Activated naive CD8-positive, alpha-beta T cell treated with anti-CD3 and anti-CD28 coated beads, Interleukin-2, amount 10 ng/mL, durations not matched to agents 7 days and 5 days (primary cell): ENCODE measurements at regions not wholly inside any gene's neighbourhood (a gene's known extent, or its start where the extent isn't known, plus 50 kb on each side); places are given as distances from the start of the nearest gene placed in this dataset.

Experiments
- ATAC-seq: fragments of 150-1000 bp; cut with Tn5 transposase; one replicate; pipeline ENCODE4 v1.10.0; 2021; ENCODE audit warnings: low read depth, moderate library complexity
- POLR2A ChIA-PET: fragments of 350-600 bp; sonication (Branson Sonifier 250); formaldehyde crosslinking; loops from one replicate; lab custom pipeline; 2021; ENCODE audit warnings: antibody characterized with exemption; lab: Charles Lee
- DNase-seq: peaks from one replicate; pipeline ENCODE4 v3.0.0; 2021
- H3K27ac Mint-ChIP-seq: one replicate; pipeline ENCODE4 v1.8.0; 2022; ENCODE audit warnings: mild to moderate bottlenecking, mixed read lengths
- H3K27me3 Mint-ChIP-seq: one replicate; pipeline ENCODE4 v1.8.0; 2022; ENCODE audit warnings: mild to moderate bottlenecking, moderate library complexity, mixed read lengths
- H3K36me3 Mint-ChIP-seq: one replicate; pipeline ENCODE4 v1.8.0; 2021; ENCODE audit warnings: mild to moderate bottlenecking, mixed read lengths
- H3K4me1 Mint-ChIP-seq: one replicate; pipeline ENCODE4 v1.8.0; 2021; ENCODE audit warnings: mixed read lengths
- H3K4me3 Mint-ChIP-seq: one replicate; pipeline ENCODE4 v1.8.0; 2022; ENCODE audit warnings: mild to moderate bottlenecking, moderate library complexity, mixed read lengths
- H3K9me3 Mint-ChIP-seq: one replicate; pipeline ENCODE4 v1.8.0; 2021; ENCODE audit warnings: mixed read lengths

DNA sequence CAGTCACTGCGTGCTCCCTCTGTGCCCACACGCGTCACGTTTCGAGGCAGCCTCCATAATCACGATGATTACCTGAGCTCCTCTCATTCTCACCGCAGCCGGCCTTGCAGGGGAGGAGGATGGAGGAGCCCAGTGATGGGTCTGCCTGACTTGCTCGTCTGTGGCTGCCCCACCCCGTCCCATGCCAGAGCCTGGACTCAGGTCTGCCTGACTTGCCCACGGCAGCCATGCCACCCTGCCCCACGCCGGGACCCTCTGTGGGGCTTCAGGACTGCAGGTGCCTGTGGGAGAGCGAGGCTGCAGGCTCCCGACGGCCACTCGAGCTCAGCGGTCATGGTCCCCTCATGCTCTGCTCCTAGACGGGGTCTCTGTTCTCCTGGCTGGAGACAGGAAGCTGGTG, 1025.1 kb downstream of the BRD1 start:
- H3K9me3 Mint-ChIP-seq = no peaks in the 10 kb centered on the region

DNA sequence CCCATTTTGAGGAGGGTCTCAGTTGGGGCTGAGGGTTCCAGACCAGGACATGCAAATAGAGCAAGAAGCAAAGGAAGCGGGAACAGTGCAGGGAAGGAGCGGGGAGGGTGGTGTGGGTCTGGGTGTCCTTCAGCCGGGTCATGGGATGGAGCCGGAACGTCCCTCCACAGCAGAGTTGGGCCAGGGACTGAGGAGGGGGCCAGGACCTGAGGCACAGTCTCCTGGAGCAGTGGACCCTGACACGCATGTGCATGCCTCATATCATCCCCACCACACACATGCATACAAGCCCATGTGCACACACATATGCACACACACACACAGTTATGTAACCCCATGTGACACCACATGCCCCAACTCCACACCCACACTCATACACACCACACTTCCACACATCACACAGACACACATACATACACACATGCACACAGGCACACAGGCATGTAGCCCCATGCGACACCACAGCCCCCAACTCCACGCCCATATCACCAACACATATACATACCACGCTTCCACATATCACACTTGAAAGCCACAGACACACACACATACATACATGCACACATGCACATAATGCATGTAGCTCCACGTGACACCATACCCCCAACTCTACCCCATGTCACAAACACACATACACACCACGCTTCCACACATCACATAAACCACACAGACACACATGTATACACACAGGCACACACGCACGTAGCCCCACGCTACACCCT, 1026.6 kb downstream of the BRD1 start:
- ATAC-seq (no peak), DNase-seq (no peak)
- Mint-ChIP-seq H3K36me3 (no peaks in the 10 kb centered on the region), H3K4me1 (no peaks in the 10 kb centered on the region), H3K27ac (no peak overlapping the region), H3K27me3 (no peaks in the 10 kb centered on the region), H3K4me3 (no peak overlapping the region), H3K9me3 (no peaks in the 10 kb centered on the region)
- POLR2A ChIA-PET = no interaction called here

More for the DNA sequence above, 1025.1 kb downstream of the BRD1 start:
- Mint-ChIP-seq H3K36me3 (no peaks in the 10 kb centered on the region), H3K27ac (no peak overlapping the region), H3K4me3 (no peak overlapping the region), H3K27me3 (no peaks in the 10 kb centered on the region), H3K4me1 (no peaks in the 10 kb centered on the region)
- ATAC-seq (no peak), DNase-seq (no peak)
- POLR2A ChIA-PET = no interaction called here

DNA sequence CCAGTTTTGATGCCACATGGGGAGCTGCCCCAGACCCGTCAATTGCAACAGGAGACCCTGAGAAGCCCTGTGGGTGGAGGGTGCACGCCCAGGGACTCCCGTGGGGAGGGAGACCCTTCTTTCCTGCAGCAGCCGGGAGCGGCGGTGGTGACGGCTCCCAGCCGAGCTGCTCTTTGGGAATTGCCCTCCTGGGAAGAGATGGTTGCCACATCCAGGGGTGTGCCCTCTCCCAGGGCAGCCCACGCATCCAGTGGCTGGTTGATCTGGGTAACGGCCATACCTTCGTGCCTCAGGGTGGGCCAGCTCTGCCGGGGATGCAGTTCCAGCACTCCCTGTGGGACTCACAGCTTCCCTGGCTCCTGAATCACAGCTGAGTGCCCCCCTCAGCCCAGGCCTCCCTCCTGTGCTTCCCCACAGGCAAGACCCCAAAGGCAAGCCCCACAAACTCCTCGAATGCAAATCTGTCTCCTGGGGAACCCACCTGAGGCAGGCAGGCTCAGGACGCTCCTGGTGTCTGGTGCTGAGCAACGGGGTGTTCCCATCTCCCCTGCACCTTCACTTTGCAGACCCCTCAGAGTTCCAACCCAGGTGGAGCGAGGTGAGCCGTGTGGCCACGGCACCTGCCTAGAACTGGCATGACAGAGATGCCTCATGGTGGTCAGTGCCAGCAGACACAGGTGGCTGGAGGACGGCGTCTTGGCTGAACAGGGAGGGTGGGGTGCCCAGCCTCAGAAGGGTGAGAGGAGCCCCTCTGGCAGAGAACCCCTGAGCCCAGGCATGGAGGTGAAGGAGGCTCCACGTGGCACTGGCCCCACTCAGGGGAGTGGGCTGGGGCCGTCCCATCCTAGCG, 1027.4 kb downstream of the BRD1 start:
- POLR2A ChIA-PET = no interaction called here
- no peak overlapping the region for H3K4me3 Mint-ChIP-seq
- ATAC-seq (no peak), DNase-seq (no peak)
- no peaks in the 10 kb centered on the region for H3K36me3 Mint-ChIP-seq
- H3K27ac Mint-ChIP-seq = no peak overlapping the region
- no peaks in the 10 kb centered on the region for H3K4me1 Mint-ChIP-seq
- no peaks in the 10 kb centered on the region for H3K27me3 Mint-ChIP-seq
- H3K9me3 Mint-ChIP-seq = no peaks in the 10 kb centered on the region

DNA sequence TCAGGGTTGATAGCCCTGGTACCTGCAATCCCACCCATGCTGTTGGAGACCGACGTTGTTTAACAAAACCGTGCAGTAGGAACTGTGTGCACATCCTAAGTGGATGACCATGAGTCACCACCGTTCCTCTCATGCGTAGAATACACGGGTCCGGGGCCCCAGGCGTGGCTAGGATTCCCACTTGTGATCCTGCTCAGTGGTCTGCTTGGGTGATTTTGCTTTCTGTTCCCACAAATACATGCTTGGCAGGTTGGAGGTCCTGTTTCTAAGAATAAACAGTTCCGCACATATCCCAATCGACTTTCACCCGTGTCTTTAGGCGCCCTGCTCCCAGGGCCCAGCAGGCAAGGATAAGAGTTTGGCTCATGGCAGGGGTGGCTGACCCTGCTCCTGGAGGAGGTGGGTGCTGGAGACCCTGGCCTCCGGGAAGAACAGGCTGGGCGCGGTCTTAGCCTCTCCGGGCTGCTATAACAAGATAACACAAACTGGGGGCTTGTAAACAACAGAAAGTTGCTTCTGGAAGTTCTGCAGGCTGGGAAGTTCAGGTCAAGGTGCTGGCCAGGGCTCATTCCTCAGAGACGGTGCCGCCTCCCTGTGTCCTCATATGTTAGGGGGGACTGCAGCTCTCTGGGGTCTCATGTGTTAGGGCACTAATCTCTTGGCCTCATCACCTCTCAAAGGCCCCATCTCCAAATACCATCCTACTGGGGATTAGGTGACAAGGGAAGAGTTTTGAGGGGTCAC, 1028.3 kb downstream of the BRD1 start:
- Mint-ChIP-seq H3K4me3 (no peak overlapping the region), H3K36me3 (no peaks in the 10 kb centered on the region), H3K27me3 (no peaks in the 10 kb centered on the region), H3K4me1 (no peaks in the 10 kb centered on the region), H3K9me3 (peaks cover under 1% of the 10 kb centered on the region), H3K27ac (no peak overlapping the region)
- POLR2A ChIA-PET = no interaction called here
- ATAC-seq (no peak), DNase-seq (no peak)

DNA sequence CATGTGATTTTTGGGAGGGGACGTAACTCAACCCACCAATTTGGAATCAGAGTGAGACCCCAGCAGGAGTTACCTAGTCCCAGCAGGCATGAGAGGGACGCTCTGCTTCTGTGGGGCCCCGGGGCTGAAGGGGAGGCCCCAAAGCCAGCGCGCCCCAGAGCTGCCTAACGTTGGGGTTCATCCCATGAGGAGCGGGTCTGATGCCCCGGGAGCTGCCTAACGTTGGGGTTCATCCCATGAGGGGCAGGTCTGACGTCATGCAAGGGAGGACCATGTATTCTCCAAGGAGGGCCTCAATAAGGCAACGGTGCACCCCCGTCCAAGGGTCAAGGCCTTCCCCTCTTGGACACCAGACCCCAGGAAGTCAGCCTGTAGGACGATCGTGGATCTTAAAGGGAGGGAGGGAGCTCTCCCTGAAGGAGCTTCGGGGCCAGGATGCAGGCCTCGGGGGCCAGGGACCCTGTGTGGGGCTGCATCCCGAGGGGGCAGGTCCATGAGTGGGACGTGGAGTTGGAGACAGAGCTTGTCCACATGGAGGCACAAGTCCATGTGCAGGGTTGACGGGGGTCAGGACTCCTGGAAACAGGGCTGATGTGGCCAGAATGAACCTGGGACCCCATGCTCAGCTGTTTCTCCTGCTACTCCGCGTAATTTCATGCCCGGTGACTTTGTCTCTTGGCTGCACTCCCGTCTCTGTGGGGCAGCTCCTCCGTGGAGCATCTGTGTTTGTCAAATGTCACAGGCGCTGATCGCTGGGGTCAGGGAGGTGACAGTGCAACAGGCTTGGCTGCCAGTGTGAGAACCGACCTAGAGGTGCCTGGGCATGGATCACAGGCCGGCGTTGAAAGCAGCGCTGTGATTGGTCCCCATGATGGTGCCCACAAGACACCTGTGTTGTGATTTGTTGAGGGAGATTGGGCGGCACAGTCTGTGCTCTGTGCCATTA, 1029.1 kb downstream of the BRD1 start:
- no peak for DNase-seq
- no peak for ATAC-seq
- no peaks in the 10 kb centered on the region for H3K4me1 Mint-ChIP-seq
- H3K36me3 Mint-ChIP-seq = no peaks in the 10 kb centered on the region
- H3K4me3 Mint-ChIP-seq = no peak overlapping the region
- no peaks in the 10 kb centered on the region for H3K27me3 Mint-ChIP-seq
- POLR2A ChIA-PET = no interaction called here
- peaks cover 3% of the 10 kb centered on the region for H3K9me3 Mint-ChIP-seq
- H3K27ac Mint-ChIP-seq = no peak overlapping the region

GRCh38 chr22:48797731-48798130, 1029.9 kb downstream of the BRD1 start:
- no peak overlapping the region for H3K4me3 Mint-ChIP-seq
- H3K27me3 Mint-ChIP-seq = no peaks in the 10 kb centered on the region
- POLR2A ChIA-PET = no interaction called here
- ATAC-seq (no peak), DNase-seq (no peak)
- H3K36me3 Mint-ChIP-seq = no peaks in the 10 kb centered on the region
- no peak overlapping the region for H3K27ac Mint-ChIP-seq
- H3K4me1 Mint-ChIP-seq = no peaks in the 10 kb centered on the region
- H3K9me3 Mint-ChIP-seq = peaks cover 3% of the 10 kb centered on the region

DNA sequence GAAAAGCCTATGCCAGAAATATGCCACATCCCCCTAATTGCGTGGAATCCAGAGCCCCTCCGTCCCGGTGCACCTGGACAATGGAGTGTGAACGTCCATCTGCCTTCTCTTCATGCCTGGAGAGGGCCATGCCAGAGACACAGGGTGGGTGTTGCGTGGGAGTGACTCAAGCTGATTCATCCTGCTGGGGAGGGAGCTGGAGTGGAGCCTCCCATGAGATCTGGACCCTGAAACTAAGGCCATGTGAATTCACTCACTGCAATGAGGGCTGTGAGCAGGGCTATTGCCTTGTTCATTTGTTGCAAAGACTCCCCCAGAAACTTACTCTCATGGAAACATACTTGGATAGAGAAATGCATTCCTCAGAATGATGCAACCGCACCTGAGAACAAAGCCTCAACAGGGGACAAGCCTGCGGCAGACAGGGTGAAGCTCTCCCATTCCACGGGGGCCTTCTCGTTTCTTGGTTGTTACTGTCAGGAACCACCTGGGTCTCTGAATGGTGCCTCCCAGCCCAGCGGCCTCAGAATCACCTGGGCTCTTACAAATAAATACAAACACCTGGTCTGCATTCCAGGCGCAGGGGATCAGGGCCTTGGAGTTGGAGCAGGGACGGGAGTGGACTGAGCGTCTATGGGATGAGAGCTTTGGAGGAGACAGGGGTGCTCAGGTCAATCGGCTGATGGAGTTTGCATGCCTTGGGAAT, 1031.2 kb downstream of the BRD1 start:
- H3K4me1 Mint-ChIP-seq = no peaks in the 10 kb centered on the region
- no peaks in the 10 kb centered on the region for H3K36me3 Mint-ChIP-seq
- H3K9me3 Mint-ChIP-seq = peaks cover 3% of the 10 kb centered on the region
- no peaks in the 10 kb centered on the region for H3K27me3 Mint-ChIP-seq
- no peak overlapping the region for H3K27ac Mint-ChIP-seq
- DNase-seq = no peak
- no peak overlapping the region for H3K4me3 Mint-ChIP-seq
- POLR2A ChIA-PET = no interaction called here
- ATAC-seq = no peak

DNA sequence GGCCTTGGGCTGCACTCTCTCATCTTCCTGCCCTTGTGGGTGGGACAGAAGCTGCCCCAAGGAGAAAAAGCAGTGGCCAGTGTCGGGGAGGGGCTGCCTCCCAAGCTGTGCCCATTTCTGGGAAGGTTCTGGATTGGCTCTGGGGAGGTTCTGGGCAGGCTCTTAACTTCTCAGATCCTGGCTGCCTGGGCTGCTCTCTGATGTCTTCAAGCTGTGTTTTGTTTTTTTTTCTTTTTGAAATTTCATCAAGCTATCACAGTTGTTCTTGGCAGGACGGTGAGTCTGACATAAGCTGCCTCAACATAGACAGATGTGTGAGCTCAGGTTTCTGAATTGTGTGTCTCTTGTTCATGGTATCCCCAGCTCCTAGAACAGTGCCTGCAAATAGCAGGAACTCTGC, 1032.0 kb downstream of the BRD1 start:
- Mint-ChIP-seq H3K27me3 (no peaks in the 10 kb centered on the region), H3K4me1 (no peaks in the 10 kb centered on the region), H3K36me3 (no peaks in the 10 kb centered on the region), H3K9me3 (peaks cover 3% of the 10 kb centered on the region), H3K27ac (no peak overlapping the region), H3K4me3 (no peak overlapping the region)
- POLR2A ChIA-PET = no interaction called here
- DNase-seq (no peak), ATAC-seq (no peak)

- no peaks in the 10 kb centered on the region for H3K27me3 Mint-ChIP-seq
- no peak for DNase-seq
- no peak for ATAC-seq
- POLR2A ChIA-PET = no interaction called here
- H3K36me3 Mint-ChIP-seq = no peaks in the 10 kb centered on the region
- no peak overlapping the region for H3K27ac Mint-ChIP-seq
- no peak overlapping the region for H3K4me3 Mint-ChIP-seq
- H3K4me1 Mint-ChIP-seq = no peaks in the 10 kb centered on the region
- peaks cover 3% of the 10 kb centered on the region for H3K9me3 Mint-ChIP-seq
Observed at GRCh38 chr22:48794906-48795305, 1032.8 kb downstream of the BRD1 start.

DNA sequence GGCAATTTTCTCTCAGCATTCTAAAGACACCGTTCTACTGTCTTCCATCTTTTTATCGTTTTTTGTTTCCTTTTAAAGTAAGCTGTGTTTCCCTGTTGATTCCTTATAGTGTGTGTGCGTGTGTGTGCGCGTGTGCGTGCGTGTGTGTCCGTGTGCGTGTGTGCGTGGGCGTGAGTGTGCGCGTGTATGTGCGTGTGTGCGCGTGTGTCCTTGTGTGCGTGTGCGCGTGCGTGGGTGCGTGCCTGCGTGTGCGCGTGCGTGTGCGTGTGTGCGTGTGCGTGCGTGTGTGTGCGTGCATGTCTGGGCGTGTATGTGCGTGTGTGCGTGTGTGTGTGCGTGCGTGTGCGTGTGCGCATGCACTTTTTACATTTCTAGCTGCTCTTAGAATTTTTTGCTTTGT, 1033.7 kb downstream of the BRD1 start:
- ATAC-seq (no peak), DNase-seq (no peak)
- no peak overlapping the region for H3K4me3 Mint-ChIP-seq
- POLR2A ChIA-PET = no interaction called here
- no peaks in the 10 kb centered on the region for H3K4me1 Mint-ChIP-seq
- H3K36me3 Mint-ChIP-seq = no peaks in the 10 kb centered on the region
- H3K27ac Mint-ChIP-seq = no peak overlapping the region
- H3K9me3 Mint-ChIP-seq = peaks cover 3% of the 10 kb centered on the region
- no peaks in the 10 kb centered on the region for H3K27me3 Mint-ChIP-seq

- ATAC-seq = no peak
Observed at GRCh38 chr22:48786679-48786996, 1041.0 kb downstream of the BRD1 start.

DNA sequence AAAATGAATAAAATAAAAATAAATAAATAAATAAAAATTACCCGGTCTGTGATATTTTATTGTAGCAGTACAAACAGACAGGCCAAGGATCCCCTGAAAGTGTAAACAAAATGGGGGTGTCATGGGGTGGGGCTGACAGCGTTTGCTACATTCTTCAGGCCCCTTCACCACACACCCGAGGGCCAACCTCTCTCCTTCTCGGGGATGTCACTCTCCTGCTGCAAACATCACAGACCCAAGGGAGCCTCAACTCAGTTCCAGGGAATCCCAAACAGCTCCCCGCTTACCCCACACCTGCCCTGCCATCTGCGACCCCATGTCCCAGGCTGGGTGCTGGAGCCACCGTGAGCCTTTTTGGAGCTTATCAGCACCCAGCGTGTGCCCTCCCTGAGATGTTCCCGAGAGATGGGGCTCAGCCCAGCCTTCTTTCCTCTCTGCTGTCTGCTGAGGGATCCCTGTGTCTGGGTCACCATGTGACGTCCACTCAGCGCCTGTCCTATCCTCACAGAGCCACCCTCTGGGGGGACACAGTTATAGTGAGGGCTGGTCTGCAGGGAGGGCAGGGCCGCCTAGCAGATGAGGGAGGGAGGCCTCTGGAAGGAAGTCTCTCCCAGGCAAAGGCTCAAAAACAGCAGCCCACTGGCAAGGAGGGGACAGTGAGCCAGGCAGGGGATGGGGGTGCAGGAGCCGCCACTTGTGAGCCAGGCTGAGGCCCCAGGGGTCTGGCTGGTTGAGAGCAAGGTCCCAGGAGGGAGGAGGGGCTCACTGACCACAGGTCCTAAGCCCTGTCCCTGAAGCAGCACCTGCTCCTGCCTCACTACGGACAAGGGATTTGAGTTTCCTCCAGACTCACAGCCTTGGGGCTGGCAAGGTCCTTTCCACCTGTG, 1041.6 kb downstream of the BRD1 start:
- Mint-ChIP-seq H3K4me1 (no peaks in the 10 kb centered on the region), H3K27me3 (no peaks in the 10 kb centered on the region), H3K27ac (no peak overlapping the region), H3K4me3 (no peak overlapping the region), H3K9me3 (no peaks in the 10 kb centered on the region), H3K36me3 (no peaks in the 10 kb centered on the region)
- ATAC-seq = no peak
- POLR2A ChIA-PET = no interaction called here
- no peak for DNase-seq

More at GRCh38 chr22:48786679-48786996, 1041.0 kb downstream of the BRD1 start:
- POLR2A ChIA-PET = no interaction called here
- Mint-ChIP-seq H3K9me3 (no peaks in the 10 kb centered on the region), H3K4me3 (no peak overlapping the region), H3K36me3 (no peaks in the 10 kb centered on the region), H3K27me3 (no peaks in the 10 kb centered on the region), H3K4me1 (no peaks in the 10 kb centered on the region), H3K27ac (no peak overlapping the region)
- no peak for DNase-seq
